GM12891 (cell line): ENCODE measurements at regions not wholly inside any gene's neighbourhood (a gene's known extent, or its start where the extent isn't known, plus 50 kb on each side); places are given as distances from the start of the nearest gene placed in this dataset.

Experiments used
- DNase-seq: peaks from one replicate; pipeline ENCODE4 v3.0.0; 2011; ENCODE audit warnings: low spot score; ENCODE audit not compliant: insufficient read length
- FAIRE-seq: peaks from 2 replicates; lab custom pipeline; 2011; peaks lifted over from hg19 to GRCh38; lab: Jason Lieb, UNC
- PAX5 ChIP-seq: IDR thresholded peaks from 2 replicates; pipeline ENCODE4 v1.6.1; 2011; ENCODE audit warnings: low read length, moderate library complexity, mild to moderate bottlenecking; ENCODE audit not compliant: insufficient read depth, severe bottlenecking
- POLR2A ChIP-seq: IDR thresholded peaks from 2 replicates; pipeline ENCODE4 v1.6.1; 2011; ENCODE audit warnings: low read depth, low read length, control low read depth
- POLR2AphosphoS5 ChIP-seq: IDR thresholded peaks from 2 replicates; pipeline ENCODE4 v1.6.1; 2011; ENCODE audit warnings: low read depth, low read length, control low read depth
- POU2F2 ChIP-seq: IDR thresholded peaks from 2 replicates; pipeline ENCODE4 v1.6.1; 2011; ENCODE audit warnings: low read depth, mild to moderate bottlenecking, control low read depth, low read length, moderate library complexity
- SPI1 ChIP-seq: IDR thresholded peaks from 2 replicates; pipeline ENCODE4 v1.6.1; 2011; ENCODE audit warnings: low read depth, low read length, control low read depth
- TAF1 ChIP-seq: IDR thresholded peaks from 2 replicates; pipeline ENCODE4 v1.6.1; 2011; ENCODE audit warnings: low read depth, low read length, control low read depth

GRCh38 chr18:44588508-44588907, 92.2 kb upstream of the SETBP1 start:
- DNase-seq: no peak
- TF ChIP-seq POLR2A (no peak), POU2F2 (no peak), SPI1 (no peak), TAF1 (no peak), PAX5 (no peak), POLR2AphosphoS5 (no peak)
- FAIRE-seq: no peak

- DNase-seq: no peak
- TF ChIP-seq POLR2A (no peak), TAF1 (no peak), PAX5 (no peak), POU2F2 (no peak), SPI1 (no peak), POLR2AphosphoS5 (no peak)
- peak; percentile 77 for FAIRE-seq
These were observed 90.9 kb upstream of the SETBP1 start for GRCh38 chr18:44589693-44590355.

GRCh38 chr18:44590956-44591670, 89.6 kb upstream of the SETBP1 start:
- TF ChIP-seq TAF1: no peak
- TF ChIP-seq PAX5: no peak
- TF ChIP-seq POLR2AphosphoS5: no peak
- TF ChIP-seq SPI1: no peak
- no peak for TF ChIP-seq POLR2A
- TF ChIP-seq POU2F2: no peak
- DNase-seq: no peak
- FAIRE-seq: no peak

- no peak for FAIRE-seq
- no peak for TF ChIP-seq POLR2A
- no peak for TF ChIP-seq POU2F2
- TF ChIP-seq TAF1: no peak
- TF ChIP-seq SPI1: no peak
These were observed 88.0 kb upstream of the SETBP1 start for GRCh38 chr18:44592639-44593038.

GRCh38 chr18:44594799-44595467, 85.8 kb upstream of the SETBP1 start:
- DNase-seq (no peak), FAIRE-seq (no peak)
- TF ChIP-seq PAX5 (no peak), TAF1 (no peak), POU2F2 (no peak), POLR2AphosphoS5 (no peak), SPI1 (no peak), POLR2A (no peak)

More at GRCh38 chr18:44592639-44593038, 88.0 kb upstream of the SETBP1 start:
- no peak for DNase-seq

- TF ChIP-seq POU2F2 (no peak), POLR2AphosphoS5 (no peak), POLR2A (no peak), SPI1 (no peak), PAX5 (no peak), TAF1 (no peak)
- DNase-seq (no peak), FAIRE-seq (peak; percentile 47)
These were observed 82.9 kb upstream of the SETBP1 start for GRCh38 chr18:44597797-44598196.

- DNase-seq (no peak), FAIRE-seq (no peak)
- TF ChIP-seq PAX5: no peak
- no peak for TF ChIP-seq POLR2AphosphoS5
- TF ChIP-seq TAF1: no peak
- no peak for TF ChIP-seq POLR2A
- no peak for TF ChIP-seq SPI1
- no peak for TF ChIP-seq POU2F2
These were observed 82.2 kb upstream of the SETBP1 start for GRCh38 chr18:44598514-44598913.

GRCh38 chr18:44599412-44599811, 81.3 kb upstream of the SETBP1 start:
- TF ChIP-seq PAX5 (no peak), POU2F2 (no peak), POLR2A (no peak)
- no peak for FAIRE-seq
- DNase-seq: no peak

- TF ChIP-seq POLR2AphosphoS5: no peak
- TF ChIP-seq PAX5: no peak
- TF ChIP-seq SPI1: no peak
- TF ChIP-seq TAF1: no peak
- TF ChIP-seq POU2F2: no peak
- TF ChIP-seq POLR2A: no peak
- DNase-seq (no peak), FAIRE-seq (no peak)
These were observed 79.2 kb upstream of the SETBP1 start for GRCh38 chr18:44601447-44601846.

GRCh38 chr18:44602380-44602779, 78.3 kb upstream of the SETBP1 start:
- peak; percentile 67 for FAIRE-seq
- TF ChIP-seq PAX5 (no peak), POU2F2 (no peak), POLR2A (no peak), POLR2AphosphoS5 (no peak), SPI1 (no peak), TAF1 (no peak)
- no peak for DNase-seq
